Caco-2 (cell line): ENCODE measurements at regions not wholly inside any gene's neighbourhood (a gene's known extent, or its start where the extent isn't known, plus 50 kb on each side); places are given as distances from the start of the nearest gene placed in this dataset.

ENCODE experiments used
- BruUV-seq: library from RNA; stranded (reverse); fragments of 400-500 nt; replicated peaks from 2 replicates; lab custom pipeline; 2021; lab: Mats Ljungman, UMichigan
- CTCF ChIA-PET: fragments of 300-600 bp; sonication (Branson Sonifier 250); formaldehyde crosslinking; loops from one replicate; lab custom pipeline; 2022; ENCODE audit warnings: antibody characterized with exemption; lab: Charles Lee
- POLR2A ChIA-PET: fragments of 300-600 bp; sonication (Branson Sonifier 250); formaldehyde crosslinking; loops from one replicate; lab custom pipeline; 2022; ENCODE audit warnings: antibody characterized with exemption; lab: Charles Lee
- DNase-seq, 2 experiments: peaks; one replicate each; pipeline versions ENCODE4 v3.0.0 to v3.0.0-alpha.2; 2020 to 2022
- H3K27me3 ChIP-seq: replicated peaks from 2 replicates; pipeline ENCODE4 v1.6.0; 2011; ENCODE audit warnings: low read length; ENCODE audit not compliant: control insufficient read depth, insufficient read depth
- H3K36me3 ChIP-seq: 2 replicates; pipeline ENCODE4 v1.5.1; 2011; ENCODE audit warnings: low read length; ENCODE audit not compliant: control insufficient read depth, insufficient read depth
- H3K4me1 ChIP-seq: fragments of 250-450 bp; sonication (Bioruptor Pico); 2 replicates; pipeline ENCODE4 v1.5.1; 2020; ENCODE audit warnings: mild to moderate bottlenecking
- H3K4me3 ChIP-seq: 2 replicates; pipeline ENCODE4 v1.5.1; 2011; ENCODE audit warnings: low read depth, mild to moderate bottlenecking, control low read depth, low read length
- H3K9me3 ChIP-seq: fragments of 250-450 bp; sonication (Bioruptor Pico); 2 replicates; pipeline ENCODE4 v1.5.1; 2020; ENCODE audit warnings: mild to moderate bottlenecking, moderate library complexity
- H3K27ac Mint-ChIP-seq: one replicate; pipeline ENCODE4 v1.8.0; 2022; ENCODE audit warnings: mixed read lengths; ENCODE audit not compliant: unreplicated experiment
- H3K27me3 Mint-ChIP-seq: one replicate; pipeline ENCODE4 v1.8.0; 2022; ENCODE audit warnings: mixed read lengths; ENCODE audit not compliant: insufficient read depth, unreplicated experiment
- H3K36me3 Mint-ChIP-seq: one replicate; pipeline ENCODE4 v1.8.0; 2022; ENCODE audit warnings: mild to moderate bottlenecking, mixed read lengths; ENCODE audit not compliant: insufficient read depth, unreplicated experiment
- H3K4me1 Mint-ChIP-seq: one replicate; pipeline ENCODE4 v1.8.0; 2022; ENCODE audit warnings: low read depth, mixed read lengths; ENCODE audit not compliant: unreplicated experiment
- H3K4me3 Mint-ChIP-seq: one replicate; pipeline ENCODE4 v1.8.0; 2022; ENCODE audit warnings: mild to moderate bottlenecking, moderate library complexity, mixed read lengths; ENCODE audit not compliant: unreplicated experiment
- H3K9me3 Mint-ChIP-seq: one replicate; pipeline ENCODE4 v1.8.0; 2022; ENCODE audit warnings: mixed read lengths; ENCODE audit not compliant: unreplicated experiment
- intact Hi-C: fragments of 100-400 bp; cut with micrococcal nuclease; formaldehyde crosslinking; loops from one replicate; pipeline ENCODE4 v1.10.0; 2022; ENCODE audit not compliant: unreplicated experiment
- TF ChIP-seq, protein P1 (sequence below), 2 experiments: fragments of 200-600 bp in 1 of 2; IDR thresholded peaks; 1 replicate in 1 of 2; 2 replicates in 1 of 2; pipeline versions ENCODE4 v1.5.1 to v1.8.0; 2011 to 2022; ENCODE audit warnings: antibody characterized with exemption in 1 of 2, control low read depth in 1 of 2, inconsistent platforms in 1 of 2, low read depth in 1 of 2, low read length in 1 of 2, mild to moderate bottlenecking in 1 of 2, moderate library complexity in 1 of 2; ENCODE audit not compliant: insufficient read depth in 1 of 2, severe bottlenecking in 1 of 2, unreplicated experiment in 1 of 2

GRCh38 chr19:31505596-31505910, 156.3 kb upstream of the TSHZ3 start:
- POLR2A ChIA-PET, result no interaction called here

GRCh38 chr19:31506102-31506501, 156.9 kb upstream of the TSHZ3 start:
- intact Hi-C loops, result no loop called here
- TF ChIP-seq, protein P1, sequence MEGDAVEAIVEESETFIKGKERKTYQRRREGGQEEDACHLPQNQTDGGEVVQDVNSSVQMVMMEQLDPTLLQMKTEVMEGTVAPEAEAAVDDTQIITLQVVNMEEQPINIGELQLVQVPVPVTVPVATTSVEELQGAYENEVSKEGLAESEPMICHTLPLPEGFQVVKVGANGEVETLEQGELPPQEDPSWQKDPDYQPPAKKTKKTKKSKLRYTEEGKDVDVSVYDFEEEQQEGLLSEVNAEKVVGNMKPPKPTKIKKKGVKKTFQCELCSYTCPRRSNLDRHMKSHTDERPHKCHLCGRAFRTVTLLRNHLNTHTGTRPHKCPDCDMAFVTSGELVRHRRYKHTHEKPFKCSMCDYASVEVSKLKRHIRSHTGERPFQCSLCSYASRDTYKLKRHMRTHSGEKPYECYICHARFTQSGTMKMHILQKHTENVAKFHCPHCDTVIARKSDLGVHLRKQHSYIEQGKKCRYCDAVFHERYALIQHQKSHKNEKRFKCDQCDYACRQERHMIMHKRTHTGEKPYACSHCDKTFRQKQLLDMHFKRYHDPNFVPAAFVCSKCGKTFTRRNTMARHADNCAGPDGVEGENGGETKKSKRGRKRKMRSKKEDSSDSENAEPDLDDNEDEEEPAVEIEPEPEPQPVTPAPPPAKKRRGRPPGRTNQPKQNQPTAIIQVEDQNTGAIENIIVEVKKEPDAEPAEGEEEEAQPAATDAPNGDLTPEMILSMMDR (IDR thresholded peaks at IDR 0.05; ENCODE audit: insufficient read depth in 1 of 2, low read depth in 1 of 2, low read length in 1 of 2, severe bottlenecking in 1 of 2, unreplicated experiment in 1 of 2), result no peak
- H3K36me3 ChIP-seq, result no peaks in the 10 kb centered on the region
- peaks cover 5% of the 10 kb centered on the region; the same call in 1 of the 2 replicates for H3K9me3 ChIP-seq
- no peaks in the 10 kb centered on the region for H3K36me3 Mint-ChIP-seq
- H3K27ac Mint-ChIP-seq, result no peak overlapping the region
- H3K4me3 ChIP-seq, result no peak overlapping the region
- H3K27me3 ChIP-seq, result no peaks in the 10 kb centered on the region
- DNase-seq, result no peak
- no peaks in the 10 kb centered on the region for H3K27me3 Mint-ChIP-seq
- no TSS peak for BruUV-seq
- POLR2A ChIA-PET, result no interaction called here
- no peaks in the 10 kb centered on the region for H3K9me3 Mint-ChIP-seq
- H3K4me3 Mint-ChIP-seq, result no peak overlapping the region
- no peaks in the 10 kb centered on the region for H3K4me1 Mint-ChIP-seq
- CTCF ChIA-PET, result no interaction called here
- no peaks in the 10 kb centered on the region for H3K4me1 ChIP-seq

More at GRCh38 chr19:31505596-31505910, 156.3 kb upstream of the TSHZ3 start:
- Mint-ChIP-seq H3K4me1 (no peaks in the 10 kb centered on the region), H3K4me3 (no peak overlapping the region), H3K27me3 (no peaks in the 10 kb centered on the region), H3K9me3 (no peaks in the 10 kb centered on the region), H3K36me3 (no peaks in the 10 kb centered on the region), H3K27ac (no peak overlapping the region)
- CTCF ChIA-PET, result no interaction called here
- no peak for DNase-seq
- BruUV-seq, result no TSS peak
- no peaks in the 10 kb centered on the region for H3K36me3 ChIP-seq
- H3K4me3 ChIP-seq, result no peak overlapping the region
- intact Hi-C loops, result no loop called here
- H3K4me1 ChIP-seq, result no peaks in the 10 kb centered on the region
- TF ChIP-seq, protein P1 (IDR thresholded peaks at IDR 0.05; ENCODE audit: insufficient read depth in 1 of 2, low read depth in 1 of 2, low read length in 1 of 2, severe bottlenecking in 1 of 2, unreplicated experiment in 1 of 2), result no peak
- peaks cover 5% of the 10 kb centered on the region; the same call in 1 of the 2 replicates for H3K9me3 ChIP-seq
- no peaks in the 10 kb centered on the region for H3K27me3 ChIP-seq

- Histone ChIP-seq H3K36me3 (no peaks in the 10 kb centered on the region), H3K9me3 (peaks cover 5% of the 10 kb centered on the region; the same call in 1 of the 2 replicates), H3K4me3 (no peak overlapping the region), H3K4me1 (no peaks in the 10 kb centered on the region), H3K27me3 (no peaks in the 10 kb centered on the region)
- peaks cover 2% of the 10 kb centered on the region for H3K27me3 Mint-ChIP-seq
- intact Hi-C loops, result no loop called here
- TF ChIP-seq, protein P1 (IDR thresholded peaks at IDR 0.05; ENCODE audit: insufficient read depth in 1 of 2, low read depth in 1 of 2, low read length in 1 of 2, severe bottlenecking in 1 of 2, unreplicated experiment in 1 of 2), result no peak
- CTCF ChIA-PET, result no interaction called here
- no peaks in the 10 kb centered on the region for H3K9me3 Mint-ChIP-seq
- no peaks in the 10 kb centered on the region for H3K36me3 Mint-ChIP-seq
- DNase-seq, result no peak
- no peak overlapping the region for H3K27ac Mint-ChIP-seq
- POLR2A ChIA-PET, result no interaction called here
- no TSS peak for BruUV-seq
- H3K4me3 Mint-ChIP-seq, result no peak overlapping the region
- H3K4me1 Mint-ChIP-seq, result no peaks in the 10 kb centered on the region
Measured at GRCh38 chr19:31510635-31511034, 161.4 kb upstream of the TSHZ3 start.
